ENCODE measurements at regions not wholly inside any gene's neighbourhood (a gene's known extent, or its start where the extent isn't known, plus 50 kb on each side); places are given as distances from the start of the nearest gene placed in this dataset.
"Not testable (repeated sequence)": the region's sequence is repeated elsewhere in the genome, so short reads cannot be mapped to it uniquely, and the experiment has no call there.

DNA sequence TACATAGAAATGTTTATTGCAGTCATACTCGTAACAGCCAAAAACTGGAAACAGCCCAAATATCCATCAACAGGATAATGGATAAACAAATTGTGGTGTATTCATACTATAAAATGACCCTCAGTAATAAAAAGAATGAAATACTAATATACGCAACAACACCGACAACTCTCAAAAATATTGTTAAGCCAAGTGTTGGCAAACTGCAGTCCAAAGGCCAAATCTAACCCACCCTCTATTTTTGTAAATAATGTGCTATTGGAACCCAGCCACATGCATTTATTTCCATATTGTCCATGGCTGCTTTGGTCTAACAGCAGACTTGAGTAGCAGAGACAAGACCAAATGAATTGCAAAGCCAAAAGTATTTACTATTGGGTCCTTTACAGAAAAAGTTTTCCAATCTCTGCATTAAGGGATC, 151.0 kb downstream of the MREG start:
- no peak for DNase-seq (ENCODE audit: low spot score)

DNA sequence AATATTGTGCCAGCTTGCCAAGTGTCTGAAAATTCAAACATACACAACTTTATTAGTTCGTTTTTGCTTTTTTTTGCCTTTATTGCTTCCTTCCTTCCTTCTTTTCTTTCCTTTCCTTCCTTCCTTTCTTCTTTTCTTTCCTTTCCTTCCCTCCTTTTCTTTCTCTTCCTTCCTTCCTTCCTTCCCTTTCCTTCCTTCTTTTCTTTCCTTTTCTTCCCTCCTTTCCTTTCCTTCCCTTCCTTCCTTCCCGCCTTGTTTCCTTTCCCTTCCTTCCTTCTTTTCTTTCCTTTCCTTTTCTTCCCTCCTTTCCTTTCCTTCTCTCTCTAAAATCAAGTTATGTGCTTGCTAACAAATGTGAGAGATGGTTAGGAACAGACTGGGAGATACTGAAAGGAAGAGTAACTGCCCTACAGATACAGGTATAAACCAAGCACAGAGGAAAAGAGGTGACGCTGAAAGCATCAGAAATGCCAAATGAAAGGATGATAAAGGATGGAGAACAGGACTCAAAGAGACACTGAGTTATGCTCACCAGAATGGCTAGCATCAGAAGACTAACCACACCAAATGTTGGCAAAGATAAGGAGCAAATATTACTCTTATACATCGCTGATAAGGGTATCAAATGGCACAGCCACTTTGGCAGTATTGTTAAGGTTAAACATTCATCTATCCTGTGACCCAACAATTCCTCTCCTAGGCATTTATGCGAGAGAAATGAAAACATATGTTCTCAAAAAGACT, 151.6 kb downstream of the MREG start:
- no peak for DNase-seq (ENCODE audit: low spot score)

DNA sequence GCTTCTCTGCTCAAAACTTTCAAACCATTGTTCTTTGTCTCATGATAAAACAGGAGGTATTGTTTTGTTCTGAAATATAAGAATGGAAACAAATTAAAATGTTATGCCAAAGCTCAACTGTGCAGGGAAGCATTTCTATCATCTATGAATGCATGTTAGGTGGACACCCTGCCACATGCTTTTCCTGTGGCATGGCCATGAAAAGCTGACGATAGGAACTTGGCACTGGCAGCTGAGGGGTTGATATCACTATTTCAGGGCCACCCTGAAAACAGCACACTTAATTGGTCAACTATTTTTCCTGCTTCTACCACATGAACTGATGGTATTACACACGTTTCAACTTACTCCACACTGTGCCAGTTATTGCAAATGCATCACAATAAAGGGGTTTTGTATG, 157.3 kb downstream of the MREG start:
- DNase-seq (ENCODE audit: low spot score): no peak

DNA sequence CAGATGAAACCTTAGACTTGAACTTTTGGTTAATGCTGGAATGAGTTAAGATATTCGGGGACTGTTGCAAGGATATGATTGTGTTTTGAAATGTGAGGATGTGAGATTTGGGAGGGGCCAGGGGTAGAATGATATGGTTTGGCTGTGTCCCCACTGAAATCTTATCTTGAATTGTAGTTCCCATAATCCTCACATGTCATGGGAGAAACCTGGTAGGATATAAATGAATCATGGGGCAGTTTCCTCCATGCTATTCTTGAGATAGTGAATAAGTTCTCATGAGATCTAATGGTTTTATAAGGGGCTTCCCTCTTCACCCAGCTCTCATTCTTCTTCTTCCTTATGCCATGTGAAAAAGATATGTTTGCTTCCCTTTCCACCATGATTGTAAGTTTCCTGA, 158.0 kb downstream of the MREG start:
- not testable (repeated sequence) for DNase-seq (ENCODE audit: low spot score)

GRCh38 chr2:215854008-215854407, 159.3 kb downstream of the MREG start:
- no peak for DNase-seq (ENCODE audit: low spot score)

- DNase-seq (ENCODE audit: low spot score): no peak
Observed at GRCh38 chr2:215851696-215852095, 161.7 kb downstream of the MREG start.

GRCh38 chr2:215851082-215851481, 162.3 kb downstream of the MREG start:
- DNase-seq (ENCODE audit: low spot score): no peak

DNA sequence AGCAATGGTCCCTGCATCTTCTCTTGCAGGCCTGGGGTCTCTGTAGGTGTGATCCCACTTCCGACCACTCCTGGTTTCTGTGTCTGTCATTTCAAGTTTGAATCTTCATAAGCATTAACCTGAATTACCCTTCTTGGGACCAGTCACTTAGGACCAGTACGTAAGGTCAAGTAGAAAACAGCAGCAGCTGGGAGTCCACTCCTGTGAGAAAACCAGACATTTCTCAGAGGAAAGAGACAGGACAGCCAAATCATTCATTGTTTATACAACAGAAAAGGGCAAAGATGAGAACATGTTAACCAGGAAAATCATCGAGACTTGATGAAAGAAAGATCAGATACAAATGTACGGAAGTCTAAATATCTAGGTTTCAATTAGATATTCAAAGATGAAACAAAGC, 163.0 kb downstream of the MREG start:
- no peak for DNase-seq (ENCODE audit: low spot score)

DNA sequence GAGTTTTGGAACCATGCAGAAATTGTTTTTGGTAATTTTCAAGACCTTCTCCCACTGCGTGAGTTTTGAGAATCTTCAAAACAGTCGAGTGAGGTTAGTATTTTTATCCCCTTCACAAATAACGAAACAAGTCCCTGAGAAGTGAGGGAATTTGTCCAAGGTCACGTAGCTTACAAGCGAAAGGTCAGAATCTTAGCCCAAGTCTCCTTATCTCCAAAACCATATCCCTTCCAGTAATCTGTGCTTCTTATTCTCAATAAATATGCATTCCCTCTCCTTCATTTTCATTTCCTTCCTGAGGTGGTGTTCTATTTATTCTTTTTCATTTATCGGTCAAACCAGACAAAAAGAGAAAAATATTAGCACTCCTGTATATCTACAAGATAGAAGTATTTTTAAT, 163.6 kb downstream of the MREG start:
- no peak for DNase-seq (ENCODE audit: low spot score)

- DNase-seq (ENCODE audit: low spot score): no peak
Observed at GRCh38 chr2:215848698-215849097, 164.7 kb downstream of the MREG start.

GRCh38 chr2:215848146-215848545, 165.2 kb downstream of the MREG start:
- no peak for DNase-seq (ENCODE audit: low spot score)

- no peak for DNase-seq (ENCODE audit: low spot score)
Observed at GRCh38 chr2:215847718-215848117, 165.6 kb downstream of the MREG start.

GRCh38 chr2:215847056-215847455, 166.3 kb downstream of the MREG start:
- no peak for DNase-seq (ENCODE audit: low spot score)

DNA sequence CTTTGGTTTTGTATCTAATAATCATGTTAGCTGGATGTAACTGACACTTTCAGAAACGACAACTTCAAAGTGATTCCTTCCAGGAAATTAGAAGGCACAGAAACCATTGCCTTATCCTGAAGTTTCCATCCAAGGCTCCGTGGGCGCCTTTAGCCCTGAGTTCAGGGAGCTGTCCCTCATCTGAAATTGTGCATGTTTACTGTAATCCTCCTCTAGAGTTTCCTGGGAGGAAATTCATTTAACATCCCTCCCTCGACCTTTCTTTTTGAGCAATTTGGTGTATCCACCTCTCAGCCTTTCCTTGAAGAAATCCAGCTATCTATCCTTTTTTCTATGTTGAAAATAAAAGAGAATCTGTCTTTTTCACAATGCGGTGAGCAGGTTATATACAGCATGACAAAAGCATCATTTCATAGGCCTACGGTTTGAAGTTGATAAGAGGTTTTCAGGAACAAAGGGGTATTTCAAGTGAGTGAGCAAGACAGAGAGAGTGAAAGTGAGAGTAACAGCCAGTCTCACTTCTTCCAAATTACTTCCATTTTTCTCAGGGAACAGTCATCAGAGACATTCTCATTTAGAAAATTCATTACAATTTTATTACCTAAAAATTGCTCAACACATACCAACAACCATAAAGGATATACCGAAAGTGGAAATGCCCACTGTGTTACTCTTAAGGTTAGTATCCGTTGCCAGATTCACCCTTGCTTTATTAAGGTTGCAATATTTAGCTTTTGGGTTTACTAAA, 167.3 kb downstream of the MREG start:
- DNase-seq (ENCODE audit: low spot score): no peak

- DNase-seq (ENCODE audit: low spot score): no peak
Observed at GRCh38 chr2:215843579-215843978, 169.8 kb downstream of the MREG start.

GRCh38 chr2:215841175-215841816, 172.1 kb downstream of the MREG start:
- DNase-seq (ENCODE audit: low spot score): no peak

GRCh38 chr2:215839816-215840215, 173.5 kb downstream of the MREG start:
- DNase-seq (ENCODE audit: low spot score): no peak

GRCh38 chr2:215839309-215839708, 174.0 kb downstream of the MREG start:
- no peak for DNase-seq (ENCODE audit: low spot score)

DNA sequence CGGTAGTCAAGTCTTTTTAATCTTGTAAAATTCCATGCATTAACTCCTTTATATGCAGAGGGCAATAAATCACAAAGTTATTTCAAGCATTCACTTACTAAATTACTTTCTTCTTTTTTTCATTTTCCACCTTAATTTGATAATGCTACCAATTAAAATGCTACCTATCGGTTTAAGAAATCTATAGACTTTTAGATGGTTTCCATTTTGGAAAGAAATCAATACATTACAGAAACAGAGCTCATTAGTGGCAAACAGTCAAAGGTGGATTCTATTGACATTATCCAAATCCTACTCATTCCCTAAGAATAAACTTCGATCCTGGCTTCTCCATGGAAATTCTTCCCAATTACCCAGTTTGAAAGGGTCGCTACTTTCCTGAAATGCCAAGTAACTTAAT, 176.5 kb downstream of the MREG start:
- DNase-seq (ENCODE audit: low spot score): peak; percentile 94

- DNase-seq (ENCODE audit: low spot score): no peak
Observed at GRCh38 chr2:215835657-215836056, 177.7 kb downstream of the MREG start.

DNA sequence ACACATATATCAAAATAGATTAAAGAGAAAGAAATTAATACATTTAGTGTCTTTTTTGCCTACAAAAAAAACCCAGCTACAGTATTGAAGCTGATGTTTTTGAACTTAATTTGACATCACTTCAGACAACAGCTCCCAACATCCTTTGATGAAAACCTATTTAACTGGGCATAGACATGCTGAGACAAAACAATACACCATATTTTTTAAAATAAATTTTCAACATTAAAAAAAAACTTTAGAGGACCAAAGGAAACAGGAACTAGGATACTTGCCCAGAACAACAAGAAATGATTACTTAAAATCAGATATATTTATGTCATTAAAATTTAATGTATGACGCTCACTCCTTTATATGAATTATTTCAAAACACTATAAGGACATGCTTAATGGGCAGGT, 178.1 kb downstream of the MREG start:
- DNase-seq (ENCODE audit: low spot score): no peak

- DNase-seq (ENCODE audit: low spot score): peak; percentile 20
Observed at GRCh38 chr2:215833531-215834162, 179.7 kb downstream of the MREG start.

All from SK-N-DZ (cell line).